ENCODE measurements at regions not wholly inside any gene's neighbourhood (a gene's known extent, or its start where the extent isn't known, plus 50 kb on each side); places are given as distances from the start of the nearest gene placed in this dataset.

- no peak for DNase-seq (ENCODE audit: low read depth in 2 of 2)
Measured at GRCh38 chr1:5750186-5751162, 241.8 kb downstream of the NPHP4 start.

DNA sequence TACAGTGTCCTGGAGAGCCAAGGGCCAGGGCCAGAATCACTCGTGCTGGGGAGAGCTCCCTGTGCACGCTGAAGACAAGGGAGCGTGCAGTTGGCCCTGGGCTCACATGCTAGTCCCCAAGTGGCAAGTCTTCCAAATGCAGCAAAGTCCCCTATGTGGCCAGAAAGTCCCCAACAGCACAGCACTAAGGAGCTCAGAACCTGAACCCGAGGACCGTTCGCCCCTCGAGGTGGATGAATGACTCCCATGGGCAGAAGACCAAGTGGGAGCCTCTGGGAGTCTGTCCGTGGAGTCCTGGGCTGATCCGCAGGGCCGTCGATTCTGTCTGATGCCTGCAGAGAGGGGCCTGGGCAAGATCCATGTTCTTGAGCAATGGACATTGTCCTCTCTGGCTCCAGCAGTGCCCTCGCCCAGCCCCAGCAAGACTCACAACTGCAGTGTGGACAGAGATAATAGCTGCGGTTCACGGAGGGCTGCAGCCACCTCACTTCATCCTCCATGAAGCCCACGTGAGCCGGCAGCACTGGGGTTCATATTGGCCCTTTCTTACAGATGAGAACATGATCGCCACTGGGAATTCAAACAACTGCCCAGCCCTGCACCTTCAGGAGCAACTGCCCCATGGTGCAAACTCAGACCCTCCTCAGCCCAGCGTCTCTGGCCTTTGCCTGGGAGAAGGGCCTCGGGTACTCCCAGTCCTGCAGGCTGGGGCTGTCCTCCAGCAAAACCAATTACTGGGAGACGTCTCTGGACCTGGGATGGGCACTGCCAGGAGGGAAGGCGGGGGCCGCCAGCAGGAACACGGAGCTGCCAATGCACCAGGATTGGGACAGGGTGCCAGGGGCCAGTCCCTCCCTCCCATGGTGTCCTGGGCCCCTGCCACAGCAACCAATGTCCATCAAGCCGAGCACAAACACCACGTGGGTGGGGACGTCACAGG is 243.7 kb downstream of the NPHP4 start:
- DNase-seq (ENCODE audit: low read depth in 2 of 2), result no peak

- no peak for DNase-seq (ENCODE audit: low read depth in 2 of 2)
Measured at GRCh38 chr1:5747426-5748285, 244.6 kb downstream of the NPHP4 start.

GRCh38 chr1:5746611-5747425 is 245.4 kb downstream of the NPHP4 start:
- no peak for DNase-seq (ENCODE audit: low read depth in 2 of 2)

DNA sequence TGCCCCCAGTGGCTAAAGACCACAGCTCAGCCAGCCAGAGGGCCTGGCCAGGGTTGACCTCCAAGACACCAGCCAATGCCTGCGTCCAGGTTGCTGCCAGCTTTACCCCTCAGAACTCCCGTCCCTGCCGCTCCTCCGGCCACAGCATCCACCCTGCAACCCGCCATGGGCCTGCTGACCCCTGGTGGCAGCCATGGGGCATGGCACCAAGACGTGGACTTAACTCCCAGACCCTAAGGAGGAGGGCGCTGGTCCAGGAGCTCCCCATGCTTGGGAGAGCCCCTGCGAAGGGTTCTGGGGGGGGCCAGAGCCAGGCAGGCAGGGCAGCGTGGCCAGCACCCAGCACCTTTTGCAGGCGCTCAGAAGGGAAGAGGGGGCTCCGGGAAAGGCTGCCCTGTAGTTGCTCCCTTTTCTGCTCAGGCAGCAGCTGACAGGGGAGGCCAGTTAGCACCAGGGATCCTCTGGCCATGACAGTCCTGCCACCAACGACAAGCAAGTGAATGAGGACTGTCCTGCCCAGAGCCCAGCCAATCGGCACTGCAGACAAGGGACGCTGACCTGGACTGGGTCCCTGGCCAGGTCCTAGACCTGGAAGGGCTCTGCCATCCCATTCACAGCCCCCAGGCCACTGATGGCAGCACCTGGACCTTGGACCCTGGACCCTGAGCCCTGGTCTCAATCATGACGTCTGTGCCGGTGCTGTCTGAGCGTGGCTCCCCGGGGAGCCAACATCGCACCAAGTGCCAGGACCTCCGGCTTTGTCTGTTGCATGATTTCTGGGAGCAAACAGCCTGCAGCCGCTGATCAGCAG is 246.2 kb downstream of the NPHP4 start:
- no peak for DNase-seq (ENCODE audit: low read depth in 2 of 2)

- no peak for DNase-seq (ENCODE audit: low read depth in 2 of 2)
Measured at GRCh38 chr1:5744911-5745799, 247.1 kb downstream of the NPHP4 start.

GRCh38 chr1:5744341-5744740 is 247.9 kb downstream of the NPHP4 start:
- DNase-seq (ENCODE audit: low read depth in 2 of 2), result no peak

DNA sequence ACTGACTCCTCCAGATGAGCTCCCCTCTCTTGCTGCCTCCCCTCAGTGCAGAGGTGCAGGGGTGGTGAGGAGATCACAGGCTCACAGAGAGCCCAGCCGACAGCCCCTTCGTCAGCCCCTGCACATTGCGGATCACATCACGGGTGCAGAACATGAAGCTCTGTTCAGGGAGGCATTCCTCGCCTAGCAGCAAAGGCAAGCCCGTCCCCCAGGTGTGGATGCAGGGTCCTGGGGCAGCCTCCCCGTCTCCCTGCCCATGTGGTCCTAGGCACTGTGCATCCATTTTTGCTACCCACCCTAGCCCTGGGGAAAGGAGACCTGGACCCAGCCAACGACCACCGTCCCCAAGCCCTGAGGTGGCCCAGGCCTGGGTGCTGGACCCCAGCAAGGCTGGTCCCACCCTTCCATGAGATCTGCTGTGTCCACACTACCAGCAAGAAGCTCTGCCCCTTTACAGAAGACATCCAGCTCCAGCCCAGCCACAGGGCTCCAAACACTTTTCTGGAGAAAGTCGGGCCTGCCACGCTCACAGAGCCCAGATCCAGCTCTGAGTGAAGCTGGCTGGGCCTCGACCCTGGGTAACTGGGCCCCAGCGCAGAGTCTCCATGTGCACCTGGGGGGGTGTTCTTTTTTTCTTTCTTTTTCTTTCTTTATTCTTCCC is 248.7 kb downstream of the NPHP4 start:
- DNase-seq (ENCODE audit: low read depth in 2 of 2), result no peak

- no peak for DNase-seq (ENCODE audit: low read depth in 2 of 2)
Measured at GRCh38 chr1:5742801-5743200, 249.4 kb downstream of the NPHP4 start.

- no peak for DNase-seq (ENCODE audit: low read depth in 2 of 2)
Measured at GRCh38 chr1:5742032-5742431, 250.2 kb downstream of the NPHP4 start.

GRCh38 chr1:5740865-5741860 is 251.1 kb downstream of the NPHP4 start:
- no peak for DNase-seq (ENCODE audit: low read depth in 2 of 2)

DNA sequence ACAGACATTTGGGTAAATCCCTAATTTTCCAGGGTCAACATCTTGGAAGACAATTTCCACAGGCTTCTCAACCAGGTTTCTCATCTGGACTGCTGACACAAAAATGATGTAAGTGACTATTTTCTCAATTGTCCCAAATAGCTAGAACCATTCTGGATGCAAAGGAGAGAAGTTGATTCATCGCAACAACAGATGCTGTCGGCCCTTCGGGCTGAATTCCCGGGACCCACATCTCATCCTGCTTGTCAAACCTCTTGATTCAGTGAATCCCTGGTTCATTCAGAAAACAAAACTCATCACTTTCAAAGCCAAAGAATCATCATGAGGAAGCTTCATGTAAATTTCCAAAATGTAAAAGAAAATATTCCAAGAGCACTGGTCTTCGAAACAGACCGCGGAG is 251.8 kb downstream of the NPHP4 start:
- DNase-seq (ENCODE audit: low read depth in 2 of 2), result no peak

DNA sequence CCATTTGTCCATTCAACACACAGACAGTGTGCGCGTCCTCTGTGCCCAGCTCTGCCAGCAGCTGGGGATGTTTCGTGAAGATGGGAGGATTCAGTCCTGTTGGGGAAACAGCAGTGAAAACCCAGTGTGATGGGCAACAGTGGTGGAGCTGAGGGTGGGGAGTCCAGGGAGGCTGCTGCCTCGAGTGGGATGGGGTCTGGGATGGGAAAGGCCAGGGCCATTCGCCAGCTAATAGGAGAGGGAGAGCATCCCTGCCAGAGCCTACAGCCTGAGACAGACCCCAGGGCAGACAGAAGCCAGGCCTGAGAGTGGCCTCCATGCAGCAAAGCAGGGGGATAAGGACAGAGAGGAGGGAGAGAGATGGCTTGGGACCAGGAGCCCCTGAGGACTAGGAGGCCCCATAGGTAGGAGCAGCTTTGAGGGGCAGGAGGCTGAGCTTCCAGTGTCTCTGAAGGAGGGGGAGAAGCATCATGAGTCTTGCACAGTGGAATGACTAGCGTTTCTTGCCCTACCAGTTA is 252.6 kb downstream of the NPHP4 start:
- DNase-seq (ENCODE audit: low read depth in 2 of 2), result no peak

GRCh38 chr1:5738911-5739462 is 253.2 kb downstream of the NPHP4 start:
- DNase-seq (ENCODE audit: low read depth in 2 of 2), result no peak

- no peak for DNase-seq (ENCODE audit: low read depth in 2 of 2)
Measured at GRCh38 chr1:5737081-5737480, 255.1 kb downstream of the NPHP4 start.

DNA sequence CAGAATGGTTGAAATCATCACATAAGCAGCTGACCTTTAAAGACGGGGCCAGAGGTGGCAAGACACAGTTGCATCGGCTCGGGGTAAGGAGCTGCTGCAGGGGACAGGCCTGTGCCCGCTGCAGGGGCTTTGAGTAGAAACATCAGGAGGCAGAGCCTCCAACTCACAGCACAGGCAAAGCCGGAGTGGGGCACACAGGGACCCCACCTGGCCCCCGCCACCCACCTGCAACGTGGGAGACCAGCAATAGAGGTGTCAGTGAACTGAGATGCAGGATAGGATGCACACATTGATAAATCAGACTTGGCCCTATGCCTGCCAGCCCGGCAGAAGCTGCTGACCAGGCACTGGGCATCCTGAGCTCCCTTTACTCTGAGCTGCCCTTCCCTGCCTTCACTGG is 257.2 kb downstream of the NPHP4 start:
- DNase-seq (ENCODE audit: low read depth in 2 of 2), result no peak

Data from fibroblast of skin of left biceps (primary cell).